Mammary epithelial cell (primary cell): ENCODE measurements at regions not wholly inside any gene's neighbourhood (a gene's known extent, or its start where the extent isn't known, plus 50 kb on each side); places are given as distances from the start of the nearest gene placed in this dataset.

ENCODE experiments used
- EZH2 ChIP-seq: IDR thresholded peaks from 2 replicates; pipeline ENCODE4 v1.6.1; 2012; ENCODE audit warnings: low read length, inconsistent platforms, borderline replicate concordance
- TF ChIP-seq, protein P1 (sequence below), 2 donors: IDR thresholded peaks in 1 of 2; conservative IDR thresholded peaks in 1 of 2; 2 replicates each; pipeline ENCODE4 v1.5.1; 2011 to 2012; ENCODE audit warnings: inconsistent platforms in 2 of 2, low read length in 2 of 2, mild to moderate bottlenecking in 2 of 2, control low read depth in 1 of 2, low read depth in 1 of 2; ENCODE audit not compliant: insufficient read depth in 1 of 2; ENCODE audit errors: extremely low read depth in 1 of 2

GRCh38 chr7:54398863-54399262 is 143.3 kb upstream of the VSTM2A start:
- TF ChIP-seq, protein P1, sequence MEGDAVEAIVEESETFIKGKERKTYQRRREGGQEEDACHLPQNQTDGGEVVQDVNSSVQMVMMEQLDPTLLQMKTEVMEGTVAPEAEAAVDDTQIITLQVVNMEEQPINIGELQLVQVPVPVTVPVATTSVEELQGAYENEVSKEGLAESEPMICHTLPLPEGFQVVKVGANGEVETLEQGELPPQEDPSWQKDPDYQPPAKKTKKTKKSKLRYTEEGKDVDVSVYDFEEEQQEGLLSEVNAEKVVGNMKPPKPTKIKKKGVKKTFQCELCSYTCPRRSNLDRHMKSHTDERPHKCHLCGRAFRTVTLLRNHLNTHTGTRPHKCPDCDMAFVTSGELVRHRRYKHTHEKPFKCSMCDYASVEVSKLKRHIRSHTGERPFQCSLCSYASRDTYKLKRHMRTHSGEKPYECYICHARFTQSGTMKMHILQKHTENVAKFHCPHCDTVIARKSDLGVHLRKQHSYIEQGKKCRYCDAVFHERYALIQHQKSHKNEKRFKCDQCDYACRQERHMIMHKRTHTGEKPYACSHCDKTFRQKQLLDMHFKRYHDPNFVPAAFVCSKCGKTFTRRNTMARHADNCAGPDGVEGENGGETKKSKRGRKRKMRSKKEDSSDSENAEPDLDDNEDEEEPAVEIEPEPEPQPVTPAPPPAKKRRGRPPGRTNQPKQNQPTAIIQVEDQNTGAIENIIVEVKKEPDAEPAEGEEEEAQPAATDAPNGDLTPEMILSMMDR (conservative IDR thresholded peaks at IDR 0.05 in 1 of 2, IDR thresholded peaks at IDR 0.05 in 1 of 2; ENCODE audit: extremely low read depth in 1 of 2, insufficient read depth in 1 of 2, low read depth in 1 of 2, low read length in 2 of 2) = no peak
- no peak for TF ChIP-seq EZH2
